GM19023 (cell line): ENCODE measurements at regions not wholly inside any gene's neighbourhood (a gene's known extent, or its start where the extent isn't known, plus 50 kb on each side); places are given as distances from the start of the nearest gene placed in this dataset.

Experiments
- ATAC-seq: cut with Tn5 transposase; IDR thresholded peaks from one replicate; pipeline ENCODE4 v1.9.1; 2021; ENCODE audit warnings: mild to moderate bottlenecking, moderate library complexity; ENCODE audit not compliant: unreplicated experiment

DNA sequence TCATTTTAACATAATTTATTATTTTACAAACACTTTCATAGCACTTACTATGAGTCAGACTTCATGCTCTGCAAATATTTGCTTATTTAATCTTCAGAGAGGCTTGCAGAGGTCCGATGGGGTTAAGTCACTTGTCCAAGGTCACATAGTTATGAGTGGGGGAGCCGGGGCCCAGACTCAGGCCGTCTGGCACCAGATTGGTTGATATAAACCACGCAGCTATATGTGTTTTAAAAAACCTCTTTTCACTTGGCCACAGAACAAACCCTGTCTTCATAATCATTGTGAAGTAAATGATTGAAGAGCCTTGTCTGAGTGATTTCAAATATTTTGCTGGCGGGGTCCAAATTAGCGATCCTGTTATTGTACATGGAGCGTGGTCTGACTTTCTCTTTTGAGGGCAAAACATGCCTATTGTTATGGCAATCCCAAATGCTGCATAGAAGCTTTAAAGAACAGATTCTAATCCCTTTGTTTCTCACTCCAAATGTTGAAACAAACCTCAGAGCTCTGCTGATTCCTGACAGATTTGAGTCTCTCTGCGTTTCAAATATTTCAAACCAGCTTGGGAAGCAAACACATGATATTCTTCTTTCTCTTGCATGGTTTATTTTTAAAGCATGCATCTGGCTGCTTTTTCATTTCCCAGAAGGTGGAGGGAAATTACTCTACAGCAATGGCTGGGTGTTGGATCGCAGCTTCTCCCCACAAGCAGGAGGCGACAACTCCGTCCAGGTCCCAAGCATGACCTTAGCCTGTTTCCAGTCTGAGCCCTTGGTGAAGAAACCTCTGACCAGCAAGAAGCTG, 142.4 kb downstream of the DDX1 start:
- ATAC-seq, result no peak

DNA sequence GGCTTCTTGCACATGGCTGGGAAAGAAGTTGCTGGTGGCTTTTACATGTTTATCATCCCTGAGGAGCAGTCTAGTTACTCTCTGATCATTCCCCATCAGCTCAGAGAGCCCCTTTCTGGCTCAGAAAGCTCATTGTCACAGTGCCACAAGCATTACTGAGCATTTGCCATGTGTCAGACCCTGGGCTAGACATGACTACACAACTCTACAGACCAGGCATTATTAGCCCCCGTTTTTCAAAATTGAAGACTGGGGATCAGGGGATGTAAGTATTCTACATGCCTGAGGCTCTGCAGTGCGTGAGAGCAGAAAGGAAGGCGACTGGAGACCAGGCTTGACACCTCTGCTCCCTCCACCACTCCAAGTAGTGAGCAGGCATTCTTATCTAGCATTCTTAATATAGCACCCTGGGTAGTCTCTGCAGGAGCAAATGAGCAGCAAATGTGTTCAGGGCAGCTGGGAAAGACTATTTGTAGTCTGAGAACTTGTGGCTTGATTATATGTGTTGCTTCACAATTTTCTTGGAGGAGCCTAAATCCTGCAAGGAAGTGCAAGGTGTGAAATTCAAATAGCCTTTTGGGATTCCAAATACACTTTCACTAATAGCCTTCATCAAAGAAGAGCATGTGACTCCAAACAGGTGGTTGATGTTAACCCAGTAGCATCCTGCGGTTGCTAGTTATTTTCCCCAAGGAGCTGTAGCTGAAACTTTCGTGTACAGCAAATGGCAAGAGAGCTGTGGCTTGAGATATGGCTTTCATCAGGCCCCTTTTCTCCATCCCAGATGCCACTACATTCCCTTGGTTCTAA, 143.2 kb downstream of the DDX1 start:
- ATAC-seq, result no peak

DNA sequence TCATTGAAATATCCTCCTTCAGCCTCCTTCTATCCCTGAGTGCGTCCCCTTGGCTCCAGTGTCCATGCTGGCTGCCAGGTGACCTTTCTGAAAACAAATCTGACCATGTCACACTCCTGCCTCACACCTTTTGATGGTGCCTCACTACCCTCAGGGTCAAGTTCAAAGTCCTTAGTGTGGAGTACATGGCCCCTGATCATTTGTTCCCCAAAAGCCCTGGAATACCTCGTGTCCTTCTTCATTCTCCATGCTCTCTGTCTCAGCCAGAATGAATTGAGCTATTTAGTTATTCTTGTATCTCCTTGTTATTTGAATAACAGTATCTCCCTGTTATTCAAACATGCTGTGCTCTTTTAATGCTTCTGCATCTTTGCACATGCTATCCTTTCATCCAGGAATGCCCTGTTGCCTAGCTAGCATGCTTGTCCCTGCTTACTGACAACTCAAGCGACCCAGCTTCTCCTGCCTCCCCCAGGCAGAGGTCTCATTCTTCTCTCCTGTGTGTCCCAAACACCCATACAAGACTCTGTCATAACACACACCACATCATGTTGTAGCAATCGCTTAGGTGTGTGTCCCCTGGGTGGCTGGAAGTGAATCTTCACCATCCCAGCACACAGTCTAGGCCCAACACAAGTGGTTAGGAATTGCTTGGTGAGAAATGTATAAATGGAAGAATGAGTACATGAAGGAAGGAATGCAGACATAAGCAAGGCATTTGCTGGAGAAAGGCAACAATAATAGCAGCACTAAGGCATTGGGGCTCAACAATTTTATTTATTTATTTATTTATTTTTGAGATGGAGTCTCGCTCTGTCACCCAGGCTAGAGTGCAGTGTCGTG, 144.0 kb downstream of the DDX1 start:
- no peak for ATAC-seq

DNA sequence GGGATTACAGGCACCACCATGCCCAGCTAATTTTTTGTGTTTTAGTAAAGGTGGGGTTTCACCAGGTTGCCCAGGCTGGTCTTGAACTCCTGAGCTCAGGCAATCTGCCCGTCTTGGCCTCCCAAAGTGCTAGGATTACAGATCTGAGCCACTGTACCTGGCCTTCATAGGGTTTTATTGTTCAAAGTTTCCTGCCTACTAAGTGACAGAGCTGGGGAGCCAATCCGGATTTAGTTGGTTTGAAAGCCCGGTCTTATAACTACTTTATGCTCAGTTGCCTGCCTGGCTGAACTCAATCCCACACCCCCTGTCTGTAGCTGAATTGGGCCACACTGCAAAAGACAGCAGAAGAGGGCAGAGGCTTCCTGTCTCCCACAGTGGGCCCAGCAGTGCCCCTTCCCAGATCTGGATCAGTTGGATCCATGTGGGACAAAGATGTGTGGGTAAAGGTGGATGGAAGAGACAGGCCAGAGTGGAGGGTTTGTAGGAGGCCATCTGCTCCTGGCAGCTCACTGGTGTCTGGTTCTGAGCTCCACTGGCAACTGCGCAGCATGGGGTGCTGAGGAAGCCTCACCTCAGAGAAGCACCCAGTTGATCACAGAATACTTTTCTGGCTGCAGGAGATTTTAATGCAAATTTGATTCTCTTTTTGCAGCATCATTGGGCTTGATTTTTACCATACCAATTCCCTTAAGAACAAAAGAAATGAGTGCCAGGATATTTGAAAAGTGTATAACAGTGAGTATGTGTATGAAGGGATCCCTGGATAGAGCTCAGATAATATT, 144.9 kb downstream of the DDX1 start:
- no peak for ATAC-seq

DNA sequence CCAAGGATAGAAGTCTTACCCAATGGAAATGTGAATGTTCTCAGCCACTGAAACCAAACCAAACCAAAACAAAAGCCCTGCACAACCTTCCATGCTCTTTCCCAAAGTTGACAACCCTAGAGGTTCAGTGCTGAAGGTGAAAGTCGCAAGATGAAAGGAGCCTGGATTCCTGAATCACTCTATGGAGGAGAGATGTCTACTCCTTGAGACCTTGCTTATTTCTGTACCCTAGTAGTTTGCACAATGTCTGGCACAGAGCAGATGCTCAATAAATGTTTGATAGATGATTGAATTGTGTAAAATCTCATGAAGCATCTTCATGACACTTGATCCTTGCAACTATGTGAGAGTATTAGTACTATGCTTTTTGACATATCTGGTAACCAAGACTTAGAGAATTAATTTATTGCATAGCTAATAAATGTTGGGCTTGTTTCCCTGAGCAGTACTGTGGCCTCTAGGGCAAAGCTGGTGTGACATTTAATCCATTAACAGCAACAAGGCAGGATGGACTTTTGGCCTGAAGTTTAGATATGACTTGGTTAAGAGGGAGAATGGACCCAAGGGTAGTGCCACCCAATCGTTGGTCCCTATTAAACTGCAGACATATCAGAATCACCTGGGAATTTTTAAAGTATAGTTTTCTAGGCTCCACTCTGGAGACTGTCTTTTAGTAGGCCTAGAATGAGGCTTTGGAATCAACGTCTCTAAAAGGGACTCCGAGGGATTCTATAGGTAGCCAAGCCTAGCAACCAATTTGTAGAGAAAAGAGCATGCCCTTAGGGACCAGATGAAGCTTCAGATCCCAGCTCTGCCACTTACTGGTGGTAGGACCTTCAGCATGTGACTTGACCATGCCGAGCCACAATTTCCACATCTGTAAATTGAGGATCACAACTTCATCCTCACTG, 145.9 kb downstream of the DDX1 start:
- ATAC-seq, result no peak

DNA sequence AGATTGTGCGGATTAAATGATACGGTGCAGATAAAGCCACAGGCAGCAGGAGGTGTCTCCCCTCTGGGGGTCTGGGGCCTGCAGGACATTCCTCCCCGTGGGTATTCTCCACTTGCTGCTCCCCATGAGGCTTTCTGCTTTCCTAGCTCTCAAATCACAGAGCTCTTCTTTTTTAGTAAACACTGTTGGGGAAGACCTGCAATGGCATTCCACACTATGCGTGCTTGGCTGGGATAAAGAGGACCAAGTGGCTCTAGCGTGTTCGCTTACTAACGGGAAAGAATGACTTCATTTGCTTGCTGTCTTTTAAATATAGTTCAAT, 146.5 kb downstream of the DDX1 start:
- ATAC-seq, result no peak

DNA sequence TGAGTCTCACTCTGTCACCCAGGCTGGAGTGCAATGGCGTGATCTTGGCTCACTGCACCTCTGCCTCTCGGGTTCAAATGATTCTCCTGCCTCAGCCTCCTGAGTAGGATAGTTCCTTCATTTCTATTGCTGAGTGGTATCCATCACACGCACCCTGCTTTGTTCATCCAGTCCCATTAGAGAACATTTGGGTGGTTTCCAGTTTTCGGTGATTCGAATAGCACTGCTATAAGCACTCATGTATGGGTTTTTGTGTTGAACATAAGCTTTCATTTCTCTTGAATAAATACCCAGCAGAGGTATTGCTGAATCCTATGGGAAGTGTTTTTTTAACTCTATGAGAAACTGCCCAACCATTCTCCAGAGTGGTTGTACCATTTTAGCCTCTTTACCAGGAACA, 147.3 kb downstream of the DDX1 start:
- ATAC-seq, result no peak

DNA sequence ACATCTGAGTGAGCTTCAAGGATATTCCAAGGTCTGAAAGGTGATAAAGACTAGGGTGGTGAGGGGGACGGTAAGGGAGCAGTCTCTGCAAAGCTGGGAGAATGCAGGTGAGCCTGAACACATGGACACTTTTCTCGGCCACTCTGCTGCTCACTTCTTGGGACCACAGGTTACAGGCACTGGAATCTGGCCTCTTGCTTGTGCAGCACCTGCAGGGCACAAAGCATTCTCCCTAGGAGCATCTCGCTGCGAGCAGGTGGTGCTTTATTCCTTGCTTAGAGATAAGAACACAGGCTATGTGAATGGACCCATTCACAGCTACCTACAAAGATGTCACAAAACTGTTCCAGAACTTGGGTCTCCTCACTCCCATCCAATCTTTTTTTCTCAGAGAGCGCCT, 153.2 kb downstream of the DDX1 start:
- ATAC-seq, result no peak

DNA sequence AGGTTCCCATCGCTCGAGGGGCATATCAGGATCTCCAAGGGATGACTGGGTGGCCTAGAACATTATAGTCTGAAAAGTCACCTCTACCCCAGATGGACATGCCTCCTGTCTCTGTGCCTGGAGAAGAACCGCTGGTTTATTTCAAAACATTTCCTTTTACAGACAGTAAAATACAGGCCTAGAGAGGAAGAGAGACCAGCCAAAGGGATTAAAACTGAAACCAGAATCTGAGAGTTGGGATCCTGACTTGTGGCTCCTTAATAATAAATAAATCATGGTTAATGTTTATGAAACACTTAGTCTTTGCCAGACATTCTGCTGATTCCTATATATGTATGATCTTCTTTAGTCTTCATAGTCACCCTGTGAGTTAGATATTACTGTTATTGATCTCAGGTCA, 153.7 kb downstream of the DDX1 start:
- no peak for ATAC-seq

DNA sequence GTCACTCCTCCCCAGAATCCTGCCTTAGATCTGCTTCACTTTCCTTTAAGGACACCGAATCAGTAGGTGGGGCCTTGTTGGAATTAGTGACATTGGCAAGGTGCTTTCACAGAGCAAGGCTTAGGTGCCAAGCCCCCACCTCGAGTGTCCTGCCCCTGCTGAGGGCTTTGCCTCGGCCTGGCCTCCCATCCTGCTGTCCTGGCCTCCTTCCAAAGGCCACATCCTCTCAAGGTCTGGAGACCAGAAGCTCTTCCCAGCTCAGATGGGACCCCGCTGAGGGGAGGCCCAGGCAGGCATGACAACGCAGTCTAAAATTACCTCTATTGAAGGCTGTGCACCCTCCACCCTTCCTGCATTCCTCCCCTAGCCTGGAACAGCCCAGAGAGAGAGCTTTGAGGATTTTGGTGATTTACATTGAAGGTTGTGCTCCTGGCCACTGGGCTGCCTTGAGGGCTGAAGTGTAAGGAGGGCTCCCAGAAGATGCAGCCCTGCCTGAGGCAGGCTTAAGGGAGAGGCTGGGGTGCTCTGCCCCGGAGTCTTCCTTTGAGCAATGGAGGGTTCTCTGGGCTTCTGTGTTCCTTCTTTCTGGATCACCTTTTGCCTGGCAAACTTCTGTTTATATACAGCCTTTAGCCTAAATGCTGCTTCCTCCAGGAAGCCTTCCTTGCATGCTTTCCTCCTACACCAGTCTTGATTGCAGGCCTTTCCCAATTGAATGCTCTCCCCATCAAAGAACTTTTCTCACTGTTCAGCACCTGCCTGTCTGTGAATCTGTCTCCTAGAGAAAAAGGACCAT, 154.4 kb downstream of the DDX1 start:
- ATAC-seq, result no peak

DNA sequence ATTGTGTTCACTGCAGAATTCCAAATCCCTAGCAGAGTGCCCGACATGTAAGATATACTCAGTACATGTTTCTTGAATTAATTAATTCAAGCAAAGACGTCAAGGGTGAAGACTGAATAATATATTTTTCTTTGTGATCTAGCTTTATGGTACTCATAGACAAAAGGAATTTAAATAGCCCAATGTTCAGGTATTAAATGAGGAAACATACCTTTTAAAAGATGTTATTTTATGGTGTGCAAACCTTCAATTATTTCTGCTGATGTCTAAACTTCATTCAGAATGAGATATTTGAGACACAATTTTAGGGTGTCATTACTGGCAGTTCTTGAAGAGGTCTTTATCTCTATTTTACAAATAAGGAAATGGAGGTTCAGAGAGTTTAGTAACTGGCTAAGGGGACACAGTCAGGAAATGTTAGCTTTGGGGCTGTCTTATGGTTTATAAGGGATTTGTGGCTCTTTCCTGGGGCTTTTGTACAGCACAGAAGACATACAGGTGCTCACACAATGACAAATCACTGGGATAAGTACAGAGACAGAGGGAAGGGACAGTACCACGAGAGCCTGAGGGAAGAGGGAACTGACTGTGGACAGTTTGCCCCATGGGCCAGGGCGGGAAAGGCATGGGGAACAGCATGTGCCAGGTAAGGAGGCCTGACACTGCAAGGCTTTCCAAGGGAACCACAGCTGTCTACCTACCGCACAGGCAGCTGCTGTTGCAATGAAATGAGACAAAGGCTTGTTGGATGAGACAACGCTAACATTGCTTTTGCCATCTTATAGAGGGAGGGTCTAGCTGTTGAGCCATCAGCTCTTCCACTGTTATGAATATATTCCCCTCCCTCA, 155.3 kb downstream of the DDX1 start:
- no peak for ATAC-seq

DNA sequence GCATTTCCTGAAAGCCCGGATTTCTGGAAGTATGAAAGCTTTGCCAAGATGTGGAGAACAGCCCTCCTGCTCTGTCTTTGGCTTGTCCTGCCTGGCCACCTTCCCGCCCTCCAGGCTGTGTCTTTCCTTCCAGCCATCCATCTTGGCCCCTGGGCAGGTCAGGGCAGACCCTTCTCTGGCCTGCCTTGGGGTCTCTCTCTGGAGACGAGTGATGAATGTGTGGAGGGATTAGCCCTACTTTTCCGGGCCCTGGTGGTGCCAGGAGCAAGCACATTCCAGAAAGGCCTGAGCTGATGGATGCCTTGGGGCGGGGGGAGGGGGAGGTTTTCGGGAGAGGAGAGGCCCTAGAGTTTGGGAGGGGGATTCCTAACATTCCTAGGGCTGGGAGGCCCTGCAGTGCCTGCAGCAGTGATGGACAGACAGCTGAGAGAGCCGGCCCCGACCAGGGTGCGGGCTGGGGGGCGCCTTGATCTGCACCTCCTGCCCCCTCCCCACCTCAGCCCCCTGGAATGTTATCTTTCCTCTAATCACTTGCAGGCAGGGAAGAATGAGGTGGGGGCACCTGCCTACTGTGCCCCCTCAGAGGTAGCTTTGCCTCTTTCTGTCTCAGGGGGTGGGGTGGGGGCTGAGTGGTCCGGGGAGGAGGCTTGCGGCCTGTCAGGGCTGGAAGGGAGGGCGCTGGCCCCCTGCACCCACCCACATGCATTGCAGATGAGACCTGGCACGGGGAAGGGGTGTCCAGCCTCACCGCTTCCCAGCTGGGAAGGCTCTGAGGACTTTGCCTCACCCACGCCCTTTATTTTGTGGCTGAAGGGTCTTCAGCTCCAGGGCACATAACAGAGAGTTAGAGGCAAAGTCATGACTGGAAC, 156.2 kb downstream of the DDX1 start:
- no peak for ATAC-seq

DNA sequence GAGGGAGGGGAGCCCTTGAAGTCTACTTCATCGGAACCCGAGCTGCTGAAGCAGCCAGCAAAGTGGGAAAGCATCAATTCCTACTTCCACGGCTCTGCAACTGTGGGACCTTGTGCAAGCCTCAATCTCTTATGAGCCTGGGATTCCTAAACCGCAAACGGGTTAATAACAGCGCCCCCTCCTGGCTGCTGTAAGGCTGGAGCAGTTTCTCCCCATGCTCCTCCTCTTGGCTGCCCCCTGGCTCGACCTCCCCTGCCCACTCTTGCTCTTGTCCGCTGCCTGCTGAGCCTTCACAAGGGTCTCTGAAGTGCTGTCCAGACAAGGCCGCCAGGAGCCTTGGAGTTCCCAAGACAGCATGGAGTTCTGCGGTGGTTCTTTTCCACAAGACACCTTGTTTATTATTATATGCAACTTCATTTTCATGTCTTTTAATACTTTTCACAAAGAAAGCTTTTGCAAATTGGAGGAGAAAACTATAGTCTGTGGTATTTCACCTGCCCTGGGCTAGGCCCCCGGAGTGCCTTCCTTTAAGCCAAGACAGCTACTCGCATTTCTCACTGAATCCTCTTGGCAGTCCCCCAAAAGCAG, 157.2 kb downstream of the DDX1 start:
- ATAC-seq, result no peak

DNA sequence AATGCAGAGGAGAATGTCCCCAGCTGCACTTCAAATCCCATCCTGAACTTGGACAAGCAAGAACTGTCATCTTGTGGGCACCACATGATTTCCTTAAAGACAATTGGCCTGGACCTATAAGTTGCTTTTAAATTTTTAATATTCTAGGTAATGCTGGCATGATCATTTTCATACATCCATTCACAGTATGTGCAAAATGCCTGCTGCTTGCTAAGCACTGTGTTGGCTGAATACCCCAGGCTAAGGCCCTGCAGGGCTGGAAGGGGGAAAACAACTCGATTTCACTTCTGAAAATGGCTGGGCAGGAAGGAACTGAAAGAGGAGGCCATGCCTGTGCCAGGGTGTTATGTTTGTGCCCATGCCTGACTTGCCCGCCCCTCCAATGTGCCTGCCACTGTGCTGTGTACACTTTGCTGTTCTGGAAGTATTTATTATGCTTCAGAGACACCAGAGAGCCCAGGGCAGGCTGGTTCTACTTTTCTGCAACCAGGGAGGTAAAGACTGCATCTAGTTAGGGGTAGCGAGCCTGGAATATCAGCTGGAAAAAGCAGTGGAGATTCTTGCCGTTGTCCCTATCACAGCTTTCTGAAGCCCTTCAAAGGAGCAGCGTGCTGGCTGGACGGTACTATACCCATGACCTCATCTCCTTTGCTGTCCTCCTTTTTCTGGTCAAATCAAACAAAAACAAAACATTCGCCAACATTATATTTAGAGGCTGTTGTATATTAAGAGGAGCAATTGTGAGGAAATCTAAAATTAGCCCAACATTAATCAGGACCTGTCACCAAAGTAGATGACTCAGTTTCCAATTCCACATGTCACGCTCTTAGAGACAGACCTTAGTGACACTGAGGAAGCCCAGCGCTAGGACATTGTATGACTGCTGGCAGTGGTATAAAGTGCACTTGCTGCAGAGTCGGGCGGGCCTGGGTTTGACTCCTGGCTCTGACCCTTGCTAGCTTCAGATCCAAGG, 158.1 kb downstream of the DDX1 start:
- ATAC-seq, result no peak

DNA sequence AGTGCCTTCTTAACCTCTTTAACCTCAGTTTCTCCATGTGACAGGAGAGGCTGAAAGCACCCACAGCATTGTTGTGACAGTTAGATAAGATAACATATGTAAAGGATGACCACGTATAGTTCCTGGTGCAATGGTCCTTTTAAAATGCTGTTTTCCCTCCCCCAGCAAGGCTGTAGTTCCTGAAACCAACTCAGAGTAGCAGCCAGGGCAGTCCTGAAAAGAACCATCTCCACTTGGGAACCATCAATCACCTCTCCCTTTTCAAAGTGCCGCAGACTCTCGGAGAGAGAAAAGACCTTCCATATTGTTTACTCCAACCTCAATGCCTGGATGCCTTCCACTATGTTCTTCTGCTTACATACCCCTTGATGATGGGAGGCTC, 158.8 kb downstream of the DDX1 start:
- ATAC-seq, result no peak
